DND-41 (cell line): ENCODE measurements at regions not wholly inside any gene's neighbourhood (a gene's known extent, or its start where the extent isn't known, plus 50 kb on each side); places are given as distances from the start of the nearest gene placed in this dataset.

Experiments
- ATAC-seq: fragments of 200-7000 bp; cut with Tn5 transposase; 3 replicates; pipeline ENCODE4 v1.9.1; 2021; ENCODE audit warnings: low read depth; ENCODE audit not compliant: insufficient read depth
- DNase-seq: peaks from one replicate; pipeline ENCODE4 v3.0.0-alpha.2; 2020
- H2AFZ ChIP-seq: 2 replicates; pipeline ENCODE4 v1.6.0; 2012; ENCODE audit warnings: low read depth, low read length
- H3K27ac ChIP-seq: 2 replicates; pipeline ENCODE4 v1.5.1; 2012; ENCODE audit warnings: low read length, inconsistent platforms
- H3K27me3 ChIP-seq: fragments of 200-600 bp; sonication (generic); 2 replicates; pipeline ENCODE4 v1.6.0; 2012; ENCODE audit warnings: low read length, mild to moderate bottlenecking, inconsistent platforms; ENCODE audit not compliant: insufficient read depth, poor library complexity
- H3K36me3 ChIP-seq: 2 replicates; pipeline ENCODE4 v1.5.1; 2012; ENCODE audit warnings: low read length, inconsistent platforms; ENCODE audit not compliant: insufficient read depth
- H3K4me1 ChIP-seq: 2 replicates; pipeline ENCODE4 v1.5.1; 2012; ENCODE audit warnings: mild to moderate bottlenecking, low read length; ENCODE audit not compliant: insufficient read depth
- H3K4me2 ChIP-seq: 2 replicates; pipeline ENCODE4 v1.6.0; 2012; ENCODE audit warnings: mild to moderate bottlenecking, moderate library complexity, low read length, inconsistent platforms; ENCODE audit not compliant: insufficient read depth
- H3K4me3 ChIP-seq, 2 experiments: fragments of 200-600 bp in 1 of 2; shearing (Covaris generic) in 1 of 2; 2 replicates each; pipeline ENCODE4 v1.5.1; 2012 to 2016; ENCODE audit warnings: inconsistent platforms in 2 of 2, low read length in 2 of 2, mild to moderate bottlenecking in 2 of 2, low read depth in 1 of 2, moderate library complexity in 1 of 2
- H3K79me2 ChIP-seq: 2 replicates; pipeline ENCODE4 v1.6.0; 2012; ENCODE audit warnings: low read length, inconsistent platforms; ENCODE audit not compliant: insufficient read depth
- H3K9ac ChIP-seq: 2 replicates; pipeline ENCODE4 v1.6.0; 2012; ENCODE audit warnings: low read depth, mild to moderate bottlenecking, inconsistent platforms, low read length, moderate library complexity
- H3K9me3 ChIP-seq: 2 replicates; pipeline ENCODE4 v1.5.1; 2012; ENCODE audit warnings: low read length, moderate library complexity, mild to moderate bottlenecking, inconsistent platforms; ENCODE audit not compliant: insufficient read depth, severe bottlenecking
- H4K20me1 ChIP-seq: 2 replicates; pipeline ENCODE4 v1.6.0; 2012; ENCODE audit warnings: low read length; ENCODE audit not compliant: insufficient read depth
- EZH2 ChIP-seq: IDR thresholded peaks from 3 replicates; pipeline ENCODE4 v1.6.1; 2012; ENCODE audit warnings: borderline replicate concordance, low read depth, mild to moderate bottlenecking, moderate library complexity, low read length, inconsistent platforms; ENCODE audit not compliant: severe bottlenecking
- TF ChIP-seq, protein P1 (sequence below): IDR thresholded peaks from 2 replicates; pipeline ENCODE4 v1.5.1; 2012; ENCODE audit warnings: borderline replicate concordance, low read length, moderate library complexity, mild to moderate bottlenecking; ENCODE audit not compliant: poor library complexity, severe bottlenecking; ENCODE audit errors: extremely low read depth

DNA sequence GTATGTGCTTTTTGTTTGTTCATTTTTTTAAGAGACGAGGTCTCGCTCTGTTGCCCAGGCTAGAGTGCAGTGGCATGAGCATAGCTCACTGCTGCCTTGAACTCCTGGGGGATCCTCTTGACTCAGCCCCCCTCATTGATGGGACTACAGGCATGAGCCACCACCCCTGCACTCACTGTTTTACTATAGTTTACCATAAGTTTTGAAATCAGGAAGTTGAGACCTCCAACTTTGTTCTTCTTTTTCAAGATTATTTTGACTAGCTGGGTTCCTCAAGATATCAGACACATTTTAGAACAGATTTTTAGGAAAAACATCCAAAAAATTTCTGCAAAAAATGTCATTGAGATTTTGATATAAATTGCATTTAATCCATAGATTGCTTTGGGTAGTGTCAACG lies 120.4 kb upstream of the FGGY start:
- no peaks in the 10 kb centered on the region for H3K27me3 ChIP-seq
- no peaks in the 10 kb centered on the region for H4K20me1 ChIP-seq
- no peak overlapping the region for H3K4me3 ChIP-seq
- no peak overlapping the region for H3K4me2 ChIP-seq
- no peak overlapping the region for H2AFZ ChIP-seq
- ATAC-seq = no peak
- no peak overlapping the region for H3K27ac ChIP-seq
- no peaks in the 10 kb centered on the region for H3K36me3 ChIP-seq
- TF ChIP-seq, protein P1, sequence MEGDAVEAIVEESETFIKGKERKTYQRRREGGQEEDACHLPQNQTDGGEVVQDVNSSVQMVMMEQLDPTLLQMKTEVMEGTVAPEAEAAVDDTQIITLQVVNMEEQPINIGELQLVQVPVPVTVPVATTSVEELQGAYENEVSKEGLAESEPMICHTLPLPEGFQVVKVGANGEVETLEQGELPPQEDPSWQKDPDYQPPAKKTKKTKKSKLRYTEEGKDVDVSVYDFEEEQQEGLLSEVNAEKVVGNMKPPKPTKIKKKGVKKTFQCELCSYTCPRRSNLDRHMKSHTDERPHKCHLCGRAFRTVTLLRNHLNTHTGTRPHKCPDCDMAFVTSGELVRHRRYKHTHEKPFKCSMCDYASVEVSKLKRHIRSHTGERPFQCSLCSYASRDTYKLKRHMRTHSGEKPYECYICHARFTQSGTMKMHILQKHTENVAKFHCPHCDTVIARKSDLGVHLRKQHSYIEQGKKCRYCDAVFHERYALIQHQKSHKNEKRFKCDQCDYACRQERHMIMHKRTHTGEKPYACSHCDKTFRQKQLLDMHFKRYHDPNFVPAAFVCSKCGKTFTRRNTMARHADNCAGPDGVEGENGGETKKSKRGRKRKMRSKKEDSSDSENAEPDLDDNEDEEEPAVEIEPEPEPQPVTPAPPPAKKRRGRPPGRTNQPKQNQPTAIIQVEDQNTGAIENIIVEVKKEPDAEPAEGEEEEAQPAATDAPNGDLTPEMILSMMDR = no peak
- TF ChIP-seq EZH2 = no peak
- no peaks in the 10 kb centered on the region for H3K9me3 ChIP-seq
- H3K79me2 ChIP-seq = no peaks in the 10 kb centered on the region
- no peak overlapping the region for H3K9ac ChIP-seq
- no peaks in the 10 kb centered on the region for H3K4me1 ChIP-seq
- no peak for DNase-seq

DNA sequence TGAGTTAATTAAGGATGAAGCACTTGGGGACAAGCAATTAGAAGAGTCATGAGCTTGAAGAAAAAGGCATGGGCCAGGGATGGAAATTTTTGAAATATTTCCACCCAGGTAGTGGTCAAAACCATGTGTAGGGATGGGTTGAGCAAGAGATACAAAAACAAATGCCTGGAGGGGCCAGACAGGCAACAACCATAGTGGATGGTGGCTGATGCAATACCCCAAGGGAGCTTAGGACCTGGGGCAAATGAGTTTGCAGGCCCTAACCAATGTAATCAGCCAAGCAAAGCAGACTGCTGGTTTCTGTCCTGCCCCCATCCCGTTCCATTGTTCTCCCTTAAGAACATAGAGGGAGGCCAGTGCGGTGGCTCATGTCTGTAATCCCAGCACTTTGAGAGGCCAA lies 119.1 kb upstream of the FGGY start:
- Histone ChIP-seq H2AFZ (no peak overlapping the region), H3K36me3 (no peaks in the 10 kb centered on the region), H3K4me3 (no peak overlapping the region), H3K79me2 (no peaks in the 10 kb centered on the region), H3K9me3 (no peaks in the 10 kb centered on the region), H3K4me2 (no peak overlapping the region), H3K4me1 (no peaks in the 10 kb centered on the region), H3K9ac (no peak overlapping the region), H4K20me1 (no peaks in the 10 kb centered on the region), H3K27ac (no peak overlapping the region), H3K27me3 (no peaks in the 10 kb centered on the region)
- no peak for TF ChIP-seq EZH2
- TF ChIP-seq, protein P1 = no peak
- DNase-seq (no peak), ATAC-seq (no peak)

DNA sequence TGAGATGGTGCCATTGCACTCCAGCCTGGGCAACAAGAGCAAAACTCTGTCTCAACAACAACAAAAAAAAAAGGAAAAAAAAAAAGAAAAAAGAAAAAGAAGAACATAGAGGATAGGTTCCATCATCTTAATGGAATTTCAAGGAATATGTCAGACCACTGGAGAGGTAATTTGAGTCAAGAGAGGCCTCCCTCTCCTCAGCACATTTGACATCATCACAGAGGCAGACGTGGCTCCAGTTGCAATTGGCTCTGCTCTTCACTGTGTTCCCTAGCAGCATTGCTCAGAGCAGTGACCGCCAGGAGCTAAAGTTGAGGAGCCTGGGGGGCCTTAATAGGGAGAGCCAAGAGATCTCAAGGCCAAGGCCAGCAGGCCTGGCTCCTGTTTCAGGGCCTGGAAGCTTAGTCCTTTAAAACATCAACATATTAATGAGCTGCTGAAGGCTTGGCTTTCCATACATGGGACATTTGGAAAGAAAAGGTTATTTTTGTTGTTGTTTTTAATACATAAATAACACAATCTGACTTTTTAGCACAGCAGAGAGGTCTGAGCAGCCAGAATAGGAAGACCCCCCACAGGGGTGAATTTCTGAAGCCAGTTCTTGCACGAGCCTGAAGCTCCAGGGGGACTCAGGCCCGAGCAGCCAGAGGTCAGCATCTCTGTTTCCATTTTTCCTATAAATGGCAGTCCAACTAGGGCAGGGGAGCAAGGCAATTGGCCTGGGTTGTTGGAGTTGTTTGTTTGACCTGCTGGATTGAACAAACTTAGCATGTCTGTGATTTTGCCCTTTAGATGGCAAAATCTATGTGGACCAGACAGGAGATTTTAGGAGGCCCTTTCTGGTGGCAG lies 118.3 kb upstream of the FGGY start:
- H3K36me3 ChIP-seq = no peaks in the 10 kb centered on the region
- H3K4me2 ChIP-seq = no peak overlapping the region
- ATAC-seq (no peak), DNase-seq (no peak)
- H3K27ac ChIP-seq = no peak overlapping the region
- H3K9ac ChIP-seq = no peak overlapping the region
- no peak overlapping the region for H3K4me3 ChIP-seq
- H3K27me3 ChIP-seq = no peaks in the 10 kb centered on the region
- no peaks in the 10 kb centered on the region for H3K79me2 ChIP-seq
- TF ChIP-seq, protein P1 = no peak
- no peak for TF ChIP-seq EZH2
- no peaks in the 10 kb centered on the region for H3K9me3 ChIP-seq
- H4K20me1 ChIP-seq = no peaks in the 10 kb centered on the region
- H3K4me1 ChIP-seq = no peaks in the 10 kb centered on the region
- no peak overlapping the region for H2AFZ ChIP-seq

DNA sequence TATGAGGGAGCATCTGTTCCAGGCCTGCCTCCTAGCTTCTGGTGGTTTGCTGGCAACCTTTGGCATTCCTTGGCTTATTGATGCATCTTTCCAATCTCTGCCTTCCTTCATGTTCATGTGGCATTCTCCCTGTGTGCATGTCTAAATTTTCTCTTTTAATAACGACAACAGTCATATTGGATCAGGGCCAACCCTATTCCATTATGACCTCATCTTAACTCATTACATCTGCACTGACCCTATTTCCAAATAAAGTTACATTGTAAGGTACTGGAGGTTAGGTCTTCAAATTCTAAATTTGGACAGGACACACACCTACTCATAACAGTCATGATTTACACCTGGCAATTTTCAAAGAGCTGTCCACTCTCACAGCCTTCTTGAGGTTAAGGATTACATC lies 117.2 kb upstream of the FGGY start:
- Histone ChIP-seq H3K9me3 (no peaks in the 10 kb centered on the region), H3K27ac (no peak overlapping the region), H4K20me1 (no peaks in the 10 kb centered on the region), H3K79me2 (no peaks in the 10 kb centered on the region), H3K4me3 (no peak overlapping the region), H2AFZ (no peak overlapping the region), H3K4me2 (no peak overlapping the region), H3K4me1 (no peaks in the 10 kb centered on the region), H3K27me3 (no peaks in the 10 kb centered on the region), H3K9ac (no peak overlapping the region), H3K36me3 (no peaks in the 10 kb centered on the region)
- TF ChIP-seq, protein P1 = no peak
- TF ChIP-seq EZH2 = no peak
- DNase-seq = no peak
- ATAC-seq = no peak
